Activated effector memory CD4-positive, alpha-beta T cell treated with Interleukin-2 at 50 U/mL for 16 hours (primary cell): ENCODE measurements at regions not wholly inside any gene's neighbourhood (a gene's known extent, or its start where the extent isn't known, plus 50 kb on each side); places are given as distances from the start of the nearest gene placed in this dataset.

Experiments
- DNase-seq: peaks from one replicate; pipeline ENCODE4 v3.0.0-alpha.2; 2020

- peak; percentile 12 for DNase-seq
These were observed 96.7 kb downstream of the RFLNA start for GRCh38 chr12:124391340-124392261.

- DNase-seq = no peak
These were observed 95.7 kb downstream of the RFLNA start for GRCh38 chr12:124390442-124391097.

GRCh38 chr12:124389725-124390441, 95.0 kb downstream of the RFLNA start:
- DNase-seq = no peak

DNA sequence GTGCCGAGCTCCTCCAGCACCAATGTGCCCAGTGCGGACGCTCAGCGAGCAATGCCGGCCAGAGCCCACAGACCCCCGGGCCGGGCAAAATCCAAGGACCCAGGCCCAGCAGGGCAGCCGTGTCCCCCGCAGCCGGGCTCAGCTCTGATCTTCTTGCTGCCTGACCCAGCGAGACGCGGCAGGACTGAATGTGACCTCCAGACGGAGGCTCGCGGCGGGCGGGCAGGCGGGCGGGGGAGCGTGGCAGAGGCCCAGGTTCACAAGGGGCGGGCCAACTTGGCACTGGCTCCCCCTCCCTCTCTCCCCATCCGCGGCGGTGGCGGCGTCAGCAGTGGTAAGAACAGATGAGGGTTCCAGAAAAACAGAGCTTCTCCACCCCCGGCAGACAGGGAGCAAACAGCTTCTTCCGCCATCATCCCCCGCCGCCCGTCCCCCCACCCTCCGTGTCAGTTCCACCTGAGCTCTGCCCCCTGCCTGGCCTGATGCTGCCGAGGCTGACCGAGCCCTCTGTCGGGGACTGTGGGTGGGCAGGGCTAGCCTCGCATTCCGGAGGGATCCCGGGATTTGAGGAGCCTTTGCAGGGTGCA, 94.3 kb downstream of the RFLNA start:
- peak; percentile 55 for DNase-seq

DNA sequence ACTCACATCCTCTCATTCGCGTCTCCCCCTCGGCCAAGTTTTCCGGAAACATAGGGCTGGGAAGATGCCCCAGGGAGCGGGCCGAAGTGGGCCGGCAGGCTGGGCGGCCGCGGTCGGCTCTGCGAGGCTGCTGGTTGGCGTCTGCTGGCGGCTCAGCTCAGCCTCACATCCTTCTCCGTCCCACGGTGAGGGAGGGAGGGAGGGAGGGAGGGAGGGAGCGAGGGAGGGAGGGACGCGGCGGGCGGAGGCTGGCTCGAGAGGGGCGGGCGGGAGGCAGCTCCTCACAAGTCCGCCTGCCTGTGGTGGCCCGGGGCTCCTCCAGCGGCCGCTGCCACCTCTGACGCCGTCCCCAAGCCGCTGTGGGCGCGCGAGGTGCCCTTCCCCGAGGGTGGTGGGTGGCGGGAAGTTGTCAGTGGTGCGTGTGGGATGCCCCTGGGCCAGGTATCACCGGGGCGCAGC, 93.8 kb downstream of the RFLNA start:
- DNase-seq = peak; percentile 24

DNA sequence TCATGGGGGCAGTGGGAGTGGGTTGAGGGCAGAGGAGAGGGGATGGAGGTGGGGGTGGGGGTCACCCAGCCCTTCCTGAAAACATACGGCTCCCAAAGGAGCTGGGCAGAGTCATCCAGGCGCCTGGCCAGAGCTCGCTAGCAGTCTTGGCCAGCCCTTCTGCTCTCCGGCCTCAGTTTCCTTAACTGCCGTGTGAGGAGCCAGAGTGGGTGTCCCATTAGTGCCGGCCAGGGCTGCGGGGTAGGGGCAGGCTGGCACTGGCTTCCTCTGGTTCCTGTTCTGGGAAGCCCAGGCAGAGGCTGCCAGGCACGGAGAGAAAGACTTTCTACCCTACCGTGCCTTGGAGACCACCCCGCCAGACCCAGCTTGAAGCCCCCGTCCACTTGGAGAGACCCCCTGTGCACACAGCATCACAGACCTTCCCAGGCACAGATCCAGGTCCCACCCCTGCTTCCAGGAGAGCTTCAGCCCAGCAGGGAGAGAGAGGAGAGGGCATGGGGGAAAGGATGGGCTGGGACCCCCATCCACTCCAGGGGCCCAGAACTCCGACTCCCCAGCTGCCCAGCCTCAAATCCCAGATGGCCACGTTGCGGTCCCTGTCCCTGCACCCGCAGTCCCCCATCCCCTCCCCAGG, 93.3 kb downstream of the RFLNA start:
- no peak for DNase-seq

DNA sequence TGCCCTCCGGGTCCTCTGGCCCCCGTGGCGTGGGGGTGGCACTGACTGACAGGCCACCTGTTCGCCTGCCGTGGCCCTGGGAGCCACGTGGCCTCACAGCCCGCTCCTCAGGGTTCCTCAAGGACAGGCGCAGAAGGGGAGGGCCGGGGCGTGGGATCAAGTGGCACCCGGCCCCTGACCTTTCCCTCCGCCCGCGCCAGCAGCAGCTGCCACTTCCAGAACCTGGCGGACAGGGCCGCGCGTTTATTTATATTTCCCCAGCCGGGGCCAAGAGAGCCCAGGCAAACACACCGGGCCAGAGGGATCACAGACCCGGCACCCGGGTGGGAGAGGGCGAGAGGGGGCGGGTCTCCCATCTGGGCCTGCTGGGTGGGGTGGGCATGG, 92.6 kb downstream of the RFLNA start:
- DNase-seq = no peak

DNA sequence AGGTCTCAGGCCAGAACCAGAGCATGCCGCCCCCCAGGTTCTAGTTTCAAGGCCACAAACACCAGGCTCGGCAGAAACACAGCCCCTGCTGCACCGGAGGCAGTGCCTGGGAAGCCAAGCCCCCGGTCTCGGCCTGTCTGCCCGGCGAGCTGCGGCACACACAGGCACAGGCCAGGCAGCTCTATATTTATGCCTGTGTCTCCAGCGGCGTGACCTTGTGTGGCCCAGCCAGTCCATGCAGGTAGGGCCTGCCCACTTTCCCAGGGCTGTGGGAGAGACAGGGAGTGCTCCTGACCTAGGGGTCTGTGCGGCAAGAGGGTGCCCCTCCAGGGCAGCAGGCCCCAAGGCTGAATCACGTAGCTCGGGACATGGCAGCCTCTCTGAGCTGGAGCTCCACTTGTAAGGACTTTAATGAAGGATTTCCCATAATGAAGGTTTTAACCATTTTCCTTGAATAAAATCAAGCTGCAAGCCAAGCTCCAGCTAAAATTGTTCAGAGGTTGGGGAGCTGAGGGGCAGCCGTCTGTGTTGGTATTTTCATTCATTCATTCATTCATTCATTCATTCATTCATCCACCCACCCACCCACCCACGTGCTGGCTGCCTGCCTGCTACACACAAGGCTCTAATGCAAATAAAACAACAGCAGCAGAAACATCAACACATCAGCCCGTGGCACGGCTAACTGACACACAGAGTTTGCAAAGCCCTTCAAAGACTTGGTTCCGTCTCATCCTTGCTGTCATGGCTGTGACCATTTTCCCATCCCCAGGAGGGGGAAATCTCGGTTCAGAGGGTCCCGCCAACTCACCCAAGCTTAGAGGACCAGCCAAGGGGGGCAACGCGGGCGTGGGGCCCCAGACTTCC, 92.0 kb downstream of the RFLNA start:
- no peak for DNase-seq

DNA sequence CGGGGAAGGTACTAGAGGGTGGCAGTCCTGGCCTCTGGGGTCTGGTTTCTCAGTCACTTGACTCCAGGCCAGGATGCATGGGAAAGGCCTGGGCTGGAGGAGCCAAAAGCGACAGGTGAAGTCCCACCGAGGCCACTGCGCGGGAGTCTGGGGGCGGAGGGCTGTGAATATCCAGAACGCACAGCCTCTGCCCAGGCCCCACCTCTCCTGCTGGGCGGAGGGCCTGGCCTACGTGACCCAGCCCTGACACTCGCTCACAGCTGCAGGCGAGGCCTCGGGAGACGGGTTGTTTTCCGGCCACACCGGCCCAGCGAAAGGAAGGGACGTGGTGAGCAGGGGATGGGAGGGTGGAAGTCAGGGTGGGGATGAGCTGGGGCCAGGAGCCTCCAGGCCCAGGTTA, 91.2 kb downstream of the RFLNA start:
- no peak for DNase-seq

- no peak for DNase-seq
These were observed 90.5 kb downstream of the RFLNA start for GRCh38 chr12:124385219-124385969.

DNA sequence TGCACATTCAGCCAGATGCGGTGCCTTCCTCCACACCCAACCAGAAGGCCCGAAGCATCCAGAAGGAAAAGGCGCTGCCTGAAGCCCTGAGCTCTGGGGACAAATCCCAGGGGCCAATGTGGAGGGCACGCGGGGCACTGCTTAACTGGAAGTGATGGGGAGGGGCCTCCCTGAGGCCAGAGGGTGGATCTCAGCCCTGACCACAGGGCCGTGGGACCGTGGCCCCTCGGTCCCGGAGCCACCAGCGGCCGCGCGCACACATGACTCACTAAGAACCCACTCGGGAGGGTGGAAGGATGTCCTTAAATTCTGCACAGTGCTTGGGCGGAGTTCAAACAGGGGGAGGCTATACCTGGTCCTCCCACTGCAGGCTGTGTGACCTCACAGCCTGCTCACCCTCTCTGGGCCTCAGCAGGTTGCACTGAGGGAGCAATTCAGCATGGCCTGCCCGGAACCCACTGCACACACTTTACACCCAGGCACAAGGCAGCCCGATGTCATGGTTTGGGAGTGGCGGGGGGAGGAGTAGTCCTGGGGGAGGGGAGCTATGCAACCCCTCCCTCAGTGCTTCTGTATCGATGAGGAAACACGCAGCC, 89.5 kb downstream of the RFLNA start:
- DNase-seq = no peak

DNA sequence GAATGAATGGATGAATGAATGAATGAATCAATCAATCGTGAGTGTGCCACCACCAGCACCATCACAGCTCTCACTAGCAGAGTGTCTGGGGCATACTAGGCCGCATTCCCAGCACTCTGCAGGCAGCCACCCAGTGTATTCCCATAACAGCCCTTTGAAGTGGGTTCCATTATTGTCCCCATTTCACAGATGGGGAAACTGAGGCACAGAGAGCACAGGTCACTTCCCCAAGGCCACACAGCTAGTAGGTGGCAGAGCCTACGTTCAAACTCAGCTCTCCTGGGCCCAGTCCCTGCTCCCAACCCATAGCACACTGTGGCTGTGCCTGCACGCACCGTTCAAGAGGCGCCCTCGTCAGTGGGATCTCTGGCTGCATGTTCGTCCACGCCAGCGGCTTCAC, 88.1 kb downstream of the RFLNA start:
- DNase-seq = no peak

DNA sequence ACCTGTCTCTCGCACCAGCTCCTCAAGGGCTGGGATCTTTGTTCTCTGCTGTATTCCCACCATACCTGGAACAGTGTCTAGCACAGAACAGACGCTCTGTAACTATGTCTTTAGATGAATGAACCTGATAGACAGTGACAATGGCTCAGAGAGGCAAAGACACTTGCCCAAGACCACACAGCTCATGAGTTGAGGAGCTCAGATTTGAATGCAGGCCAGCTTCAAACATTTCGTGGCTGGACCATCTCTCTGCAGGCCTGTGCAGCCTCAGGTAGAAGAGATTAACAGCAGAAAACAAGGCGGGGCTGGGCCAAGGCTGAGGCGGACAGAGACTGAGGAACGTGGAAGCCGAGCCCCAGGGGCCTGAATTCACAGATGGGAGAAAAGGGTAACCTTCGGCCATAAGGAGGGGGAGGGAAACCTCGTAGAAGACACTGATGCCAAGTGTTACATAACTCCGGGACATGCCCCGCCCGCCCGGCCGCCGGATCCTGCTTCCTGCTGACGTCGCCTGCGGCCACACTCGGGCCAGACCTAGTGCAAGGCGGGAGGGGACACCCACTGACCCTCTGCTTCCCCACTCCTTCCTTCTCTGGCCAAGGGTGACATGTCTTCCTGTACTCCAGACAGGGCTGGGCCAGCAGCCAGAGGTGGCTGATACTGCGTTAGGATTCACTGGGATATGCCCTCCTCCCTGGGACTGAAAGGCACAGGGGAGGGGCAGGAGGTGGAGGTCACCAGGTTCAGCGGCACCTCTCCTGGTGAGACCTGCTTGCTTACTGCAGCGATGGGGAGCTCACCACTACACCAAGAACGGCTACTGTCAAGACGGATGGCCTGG, 86.8 kb downstream of the RFLNA start:
- DNase-seq = no peak

DNA sequence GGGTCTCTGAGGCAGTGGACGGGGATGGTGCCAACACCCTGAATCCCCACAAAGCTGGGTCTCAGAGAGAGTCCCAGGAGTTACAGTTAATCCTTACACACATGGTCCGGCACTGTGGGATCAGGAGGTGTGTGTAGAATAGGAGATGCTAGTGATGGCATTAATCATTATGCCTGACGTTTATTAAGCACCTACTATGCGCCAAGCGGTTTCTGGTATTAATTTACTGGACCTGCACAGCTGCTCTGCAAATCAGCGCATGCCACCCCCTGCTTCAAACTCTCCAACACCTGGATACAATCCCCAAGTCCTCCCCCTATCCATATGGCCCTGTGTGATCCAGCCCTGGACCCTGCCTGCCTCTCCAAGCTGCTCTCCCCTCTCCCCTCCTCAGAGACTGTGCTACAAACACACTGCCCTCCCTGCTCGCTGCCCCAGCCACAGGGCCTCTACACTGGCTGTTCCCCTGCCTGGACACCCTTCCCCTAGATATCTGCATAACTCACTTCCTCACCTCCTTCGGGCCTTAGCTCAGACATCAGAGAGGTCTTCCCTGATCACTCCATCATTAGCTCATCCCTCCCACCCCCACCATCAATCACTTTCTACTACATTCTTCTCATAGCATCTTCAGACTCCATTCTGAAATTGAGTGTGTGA, 86.0 kb downstream of the RFLNA start:
- DNase-seq = no peak

- no peak for DNase-seq
These were observed 85.3 kb downstream of the RFLNA start for GRCh38 chr12:124379938-124380754.

DNA sequence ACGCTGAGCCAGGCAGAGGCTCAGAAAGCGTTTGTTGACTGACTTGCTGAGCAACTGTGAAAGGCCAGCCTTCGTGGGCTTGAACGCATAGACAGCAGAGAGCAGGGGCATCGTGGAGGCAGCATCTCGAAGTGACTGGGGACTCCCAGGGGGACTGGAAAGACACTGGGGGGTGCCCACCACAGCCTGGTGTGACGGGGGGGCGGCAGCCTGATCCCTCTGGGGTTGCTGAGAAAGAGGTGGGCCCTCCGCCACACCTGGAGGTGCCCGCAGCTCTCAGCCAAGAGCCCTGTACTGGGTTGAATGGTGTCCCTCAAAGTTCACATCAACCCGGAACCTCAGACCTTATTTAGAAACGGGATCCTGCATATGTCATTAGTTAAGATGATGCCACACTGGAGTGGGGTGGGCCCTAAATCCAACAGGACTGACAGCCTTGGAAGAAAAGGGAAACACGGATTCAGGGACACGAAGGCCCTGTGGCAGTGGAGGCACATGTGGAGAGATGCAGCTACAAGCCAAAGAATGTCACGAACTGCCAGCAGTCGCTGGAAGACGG, 84.6 kb downstream of the RFLNA start:
- no peak for DNase-seq

DNA sequence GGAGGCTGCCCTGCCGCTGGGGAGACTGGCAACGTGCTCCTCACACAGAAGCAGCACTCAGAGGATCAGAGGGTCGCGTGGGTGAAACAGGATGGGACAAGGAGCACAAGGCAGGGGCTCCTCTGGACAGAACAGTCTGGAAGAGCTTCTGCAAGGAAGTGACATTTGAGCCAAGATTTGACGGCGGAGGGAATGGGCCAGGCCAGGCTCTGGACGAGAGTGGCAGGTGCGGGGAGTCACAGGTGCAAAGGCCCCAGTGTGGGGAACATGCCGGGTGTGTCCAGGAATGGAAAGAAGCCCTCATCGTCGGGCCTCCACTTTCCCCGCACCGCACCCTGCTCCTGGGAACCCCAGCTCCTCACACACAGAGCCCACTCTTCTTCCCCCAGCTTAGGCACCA, 84.0 kb downstream of the RFLNA start:
- DNase-seq = no peak
